HCT116 (cell line): ENCODE measurements at regions not wholly inside any gene's neighbourhood (a gene's known extent, or its start where the extent isn't known, plus 50 kb on each side); places are given as distances from the start of the nearest gene placed in this dataset.

Experiments used
- EZH2 ChIP-seq: fragments of 200-600 bp; sonication (generic); IDR thresholded peaks from 2 replicates; pipeline ENCODE4 v1.6.1; 2017; ENCODE audit warnings: antibody characterized with exemption, mixed run types
- EZH2phosphoT487 ChIP-seq: fragments of 200-600 bp; IDR thresholded peaks from 2 replicates; pipeline ENCODE4 v1.6.1; 2018; ENCODE audit warnings: antibody characterized with exemption, borderline replicate concordance
- JUND ChIP-seq: IDR thresholded peaks from 2 replicates; pipeline ENCODE4 v1.6.1; 2012
- POLR2A ChIP-seq: IDR thresholded peaks from 2 replicates; pipeline ENCODE4 v1.7.0; 2011; ENCODE audit warnings: borderline replicate concordance; ENCODE audit not compliant: insufficient read depth, insufficient read length; ENCODE audit errors: extremely low read depth
- POLR2AphosphoS5 ChIP-seq: IDR thresholded peaks from 2 replicates; pipeline ENCODE4 v1.6.1; 2011; ENCODE audit warnings: mild to moderate bottlenecking, low read depth, low read length, moderate library complexity
- RAD21 ChIP-seq: IDR thresholded peaks from 2 replicates; pipeline ENCODE4 v1.6.1; 2012; ENCODE audit warnings: low read depth, mild to moderate bottlenecking
- SP1 ChIP-seq: IDR thresholded peaks from 2 replicates; pipeline ENCODE4 v1.6.1; 2012; ENCODE audit warnings: low read depth
- TF ChIP-seq, protein P1 (sequence below), 3 experiments: fragments of 200-600 bp in 1 of 3; sonication (generic) in 1 of 3; IDR thresholded peaks in 2 of 3; conservative IDR thresholded peaks in 1 of 3; 2 replicates each; pipeline ENCODE4 v1.5.1; 2012 to 2017; ENCODE audit warnings: low read depth in 2 of 3, low read length in 2 of 3, antibody characterized with exemption in 1 of 3, borderline replicate concordance in 1 of 3, control low read depth in 1 of 3, mild to moderate bottlenecking in 1 of 3, mixed read lengths in 1 of 3, mixed run types in 1 of 3, moderate library complexity in 1 of 3; ENCODE audit not compliant: insufficient read depth in 1 of 3

DNA sequence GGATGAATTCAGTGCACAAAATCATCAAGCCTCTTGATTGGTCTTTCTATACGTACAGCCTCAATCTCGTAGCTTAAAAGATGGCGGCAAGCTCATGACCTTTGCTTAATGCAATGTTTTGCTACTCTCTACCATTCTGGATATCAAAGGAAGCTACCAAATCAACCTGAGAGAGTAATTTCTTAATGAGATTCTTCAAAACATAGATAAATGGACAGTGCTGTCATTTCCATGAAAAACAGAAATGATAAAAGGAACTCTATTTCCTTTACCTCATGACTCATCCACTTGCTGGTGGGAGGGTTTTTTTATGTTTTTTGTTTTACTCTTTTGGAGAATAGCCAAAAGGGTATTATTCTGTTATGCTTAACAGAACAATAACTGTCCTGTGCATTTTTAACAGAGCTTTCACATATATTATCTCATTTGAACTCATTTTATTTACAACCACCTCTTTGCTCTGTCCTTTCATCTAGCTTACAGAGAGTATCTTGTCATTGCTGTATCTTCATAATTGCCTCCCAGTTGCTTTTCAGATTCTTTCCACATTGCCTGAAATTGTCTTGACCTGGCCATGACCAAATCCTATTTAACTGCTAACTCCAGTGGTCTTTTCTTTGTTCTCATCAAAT, 138.6 kb upstream of the GPR101 start:
- TF ChIP-seq EZH2phosphoT487 (no peak), SP1 (no peak), POLR2A (no peak), JUND (no peak), RAD21 (no peak), POLR2AphosphoS5 (no peak), EZH2 (no peak)
- TF ChIP-seq, protein P1, sequence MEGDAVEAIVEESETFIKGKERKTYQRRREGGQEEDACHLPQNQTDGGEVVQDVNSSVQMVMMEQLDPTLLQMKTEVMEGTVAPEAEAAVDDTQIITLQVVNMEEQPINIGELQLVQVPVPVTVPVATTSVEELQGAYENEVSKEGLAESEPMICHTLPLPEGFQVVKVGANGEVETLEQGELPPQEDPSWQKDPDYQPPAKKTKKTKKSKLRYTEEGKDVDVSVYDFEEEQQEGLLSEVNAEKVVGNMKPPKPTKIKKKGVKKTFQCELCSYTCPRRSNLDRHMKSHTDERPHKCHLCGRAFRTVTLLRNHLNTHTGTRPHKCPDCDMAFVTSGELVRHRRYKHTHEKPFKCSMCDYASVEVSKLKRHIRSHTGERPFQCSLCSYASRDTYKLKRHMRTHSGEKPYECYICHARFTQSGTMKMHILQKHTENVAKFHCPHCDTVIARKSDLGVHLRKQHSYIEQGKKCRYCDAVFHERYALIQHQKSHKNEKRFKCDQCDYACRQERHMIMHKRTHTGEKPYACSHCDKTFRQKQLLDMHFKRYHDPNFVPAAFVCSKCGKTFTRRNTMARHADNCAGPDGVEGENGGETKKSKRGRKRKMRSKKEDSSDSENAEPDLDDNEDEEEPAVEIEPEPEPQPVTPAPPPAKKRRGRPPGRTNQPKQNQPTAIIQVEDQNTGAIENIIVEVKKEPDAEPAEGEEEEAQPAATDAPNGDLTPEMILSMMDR (IDR thresholded peaks at IDR 0.05 in 2 of 3, conservative IDR thresholded peaks at IDR 0.05 in 1 of 3; ENCODE audit: borderline replicate concordance in 1 of 3, insufficient read depth in 1 of 3, low read depth in 2 of 3, low read length in 2 of 3), result no peak
